ENCODE measurements at regions not wholly inside any gene's neighbourhood (a gene's known extent, or its start where the extent isn't known, plus 50 kb on each side); places are given as distances from the start of the nearest gene placed in this dataset.

- TF ChIP-seq POLR2A (IDR thresholded peaks at IDR 0.05; ENCODE audit: control extremely low read depth in 1 of 2, low read depth in 2 of 2, low read length in 2 of 2) (no peak), CTCF (IDR thresholded peaks at IDR 0.05; ENCODE audit: control extremely low read depth in 1 of 3, insufficient read depth in 1 of 3, low read depth in 1 of 3, low read length in 3 of 3) (no peak), MAX (IDR thresholded peaks at IDR 0.05) (no peak)
Measured at GRCh38 chr10:23892296-23892695, 316.6 kb upstream of the KIAA1217 start.
